T-helper 17 cell (primary cell): ENCODE measurements at regions not wholly inside any gene's neighbourhood (a gene's known extent, or its start where the extent isn't known, plus 50 kb on each side); places are given as distances from the start of the nearest gene placed in this dataset.
"Not testable (repeated sequence)": the region's sequence is repeated elsewhere in the genome, so short reads cannot be mapped to it uniquely, and the experiment has no call there.

Experiments used
- ATAC-seq: fragments of 150-1000 bp; cut with Tn5 transposase; 2 replicates; pipeline ENCODE4 v1.10.0; 2021; ENCODE audit warnings: mild to moderate bottlenecking, moderate library complexity
- DNase-seq, 3 donors: peaks; one replicate each; pipeline versions ENCODE4 v3.0.0 to v3.0.0-alpha.2; 2020 to 2021
- H3K9me3 ChIP-seq: one replicate; pipeline ENCODE4 v1.7.0; 2013; ENCODE audit warnings: low read length, mild to moderate bottlenecking; ENCODE audit not compliant: control insufficient read depth, poor library complexity, severe bottlenecking
- H3K27ac Mint-ChIP-seq: one replicate; pipeline ENCODE4 v1.8.0; 2022; ENCODE audit warnings: mild to moderate bottlenecking, moderate library complexity, mixed read lengths
- H3K27me3 Mint-ChIP-seq: one replicate; pipeline ENCODE4 v1.8.0; 2022; ENCODE audit warnings: mixed read lengths
- H3K36me3 Mint-ChIP-seq: one replicate; pipeline ENCODE4 v1.8.0; 2022; ENCODE audit warnings: low read depth, mixed read lengths
- H3K4me1 Mint-ChIP-seq: one replicate; pipeline ENCODE4 v1.8.0; 2022; ENCODE audit warnings: mild to moderate bottlenecking, mixed read lengths
- H3K4me3 Mint-ChIP-seq: one replicate; pipeline ENCODE4 v1.8.0; 2022; ENCODE audit warnings: mild to moderate bottlenecking, moderate library complexity, mixed read lengths

- no peak overlapping the region for H3K4me3 Mint-ChIP-seq
- H3K9me3 ChIP-seq = no peaks in the 10 kb centered on the region
- no peaks in the 10 kb centered on the region for H3K36me3 Mint-ChIP-seq
- no peak overlapping the region for H3K27ac Mint-ChIP-seq
- ATAC-seq (no peak), DNase-seq (no peak)
- H3K27me3 Mint-ChIP-seq = peaks cover 6% of the 10 kb centered on the region
- H3K4me1 Mint-ChIP-seq = no peaks in the 10 kb centered on the region
These were observed 88.5 kb upstream of the CREB5 start for GRCh38 chr7:28323833-28324232.

GRCh38 chr7:28328146-28328545 is 84.2 kb upstream of the CREB5 start:
- H3K27me3 Mint-ChIP-seq = peaks cover 4% of the 10 kb centered on the region
- H3K36me3 Mint-ChIP-seq = no peaks in the 10 kb centered on the region
- no peaks in the 10 kb centered on the region for H3K9me3 ChIP-seq
- H3K27ac Mint-ChIP-seq = no peak overlapping the region
- no peak overlapping the region for H3K4me3 Mint-ChIP-seq
- no peak for ATAC-seq
- DNase-seq = no peak
- H3K4me1 Mint-ChIP-seq = peaks cover 7% of the 10 kb centered on the region

- Mint-ChIP-seq H3K4me3 (no peak overlapping the region), H3K27ac (no peak overlapping the region)
- no peak for ATAC-seq
These were observed 83.3 kb upstream of the CREB5 start for GRCh38 chr7:28328822-28329660.

GRCh38 chr7:28329661-28330363 is 82.5 kb upstream of the CREB5 start:
- Mint-ChIP-seq H3K4me1 (peaks cover 7% of the 10 kb centered on the region), H3K36me3 (no peaks in the 10 kb centered on the region), H3K4me3 (peak overlapping the region; percentile 16), H3K27me3 (peaks cover 4% of the 10 kb centered on the region), H3K27ac (peak overlapping the region; percentile 1)
- ATAC-seq (peak; percentile 51), DNase-seq (no peak)
- H3K9me3 ChIP-seq = no peaks in the 10 kb centered on the region

More at GRCh38 chr7:28328822-28329660, 83.3 kb upstream of the CREB5 start:
- Mint-ChIP-seq H3K36me3 (no peaks in the 10 kb centered on the region), H3K27me3 (peaks cover 4% of the 10 kb centered on the region), H3K4me1 (peaks cover 7% of the 10 kb centered on the region)
- no peaks in the 10 kb centered on the region for H3K9me3 ChIP-seq
- no peak for DNase-seq

GRCh38 chr7:28330384-28331070 is 81.8 kb upstream of the CREB5 start:
- no peak for DNase-seq
- H3K27me3 Mint-ChIP-seq = peaks cover 4% of the 10 kb centered on the region
- H3K27ac Mint-ChIP-seq = peak overlapping the region; percentile 1
- ATAC-seq = peak; percentile 40
- H3K9me3 ChIP-seq = no peaks in the 10 kb centered on the region
- no peaks in the 10 kb centered on the region for H3K36me3 Mint-ChIP-seq
- peaks cover 7% of the 10 kb centered on the region for H3K4me1 Mint-ChIP-seq
- H3K4me3 Mint-ChIP-seq = peak overlapping the region; percentile 16

- no peak for ATAC-seq
- no peaks in the 10 kb centered on the region for H3K27me3 Mint-ChIP-seq
- no peaks in the 10 kb centered on the region for H3K9me3 ChIP-seq
- no peak overlapping the region for H3K27ac Mint-ChIP-seq
- DNase-seq = no peak
- no peak overlapping the region for H3K4me3 Mint-ChIP-seq
- H3K36me3 Mint-ChIP-seq = no peaks in the 10 kb centered on the region
- H3K4me1 Mint-ChIP-seq = peaks cover 7% of the 10 kb centered on the region
These were observed 80.3 kb upstream of the CREB5 start for GRCh38 chr7:28332046-28332445.

- not testable (repeated sequence) for DNase-seq, ATAC-seq, H3K4me3 Mint-ChIP-seq, H3K9me3 ChIP-seq, H3K4me1 Mint-ChIP-seq, H3K36me3 Mint-ChIP-seq, H3K27me3 Mint-ChIP-seq, H3K27ac Mint-ChIP-seq
These were observed 78.8 kb upstream of the CREB5 start for GRCh38 chr7:28333548-28333947.

GRCh38 chr7:28336806-28337205 is 75.5 kb upstream of the CREB5 start:
- no peak for ATAC-seq
- Mint-ChIP-seq H3K36me3 (peaks cover 2% of the 10 kb centered on the region), H3K27me3 (peaks cover 11% of the 10 kb centered on the region), H3K4me3 (no peak overlapping the region), H3K4me1 (no peaks in the 10 kb centered on the region), H3K27ac (no peak overlapping the region)
- DNase-seq = no peak
- H3K9me3 ChIP-seq = no peaks in the 10 kb centered on the region

GRCh38 chr7:28338041-28338440 is 74.3 kb upstream of the CREB5 start:
- no peaks in the 10 kb centered on the region for H3K4me1 Mint-ChIP-seq
- no peak overlapping the region for H3K4me3 Mint-ChIP-seq
- no peak overlapping the region for H3K27ac Mint-ChIP-seq
- peaks cover 14% of the 10 kb centered on the region for H3K27me3 Mint-ChIP-seq
- ATAC-seq = no peak
- H3K36me3 Mint-ChIP-seq = peaks cover 2% of the 10 kb centered on the region
- no peaks in the 10 kb centered on the region for H3K9me3 ChIP-seq
- no peak for DNase-seq

GRCh38 chr7:28343462-28343861 is 68.9 kb upstream of the CREB5 start:
- DNase-seq (no peak), ATAC-seq (no peak)
- Mint-ChIP-seq H3K27ac (no peak overlapping the region), H3K27me3 (peaks cover 27% of the 10 kb centered on the region), H3K4me1 (no peaks in the 10 kb centered on the region), H3K36me3 (peaks cover 2% of the 10 kb centered on the region), H3K4me3 (no peak overlapping the region)
- no peaks in the 10 kb centered on the region for H3K9me3 ChIP-seq

- no peaks in the 10 kb centered on the region for H3K9me3 ChIP-seq
- Mint-ChIP-seq H3K27ac (no peak overlapping the region), H3K4me1 (no peaks in the 10 kb centered on the region), H3K36me3 (peaks cover 2% of the 10 kb centered on the region), H3K4me3 (no peak overlapping the region), H3K27me3 (peaks cover 32% of the 10 kb centered on the region)
- ATAC-seq (no peak), DNase-seq (no peak)
These were observed 66.1 kb upstream of the CREB5 start for GRCh38 chr7:28346256-28346655.

- ATAC-seq = no peak
These were observed 65.5 kb upstream of the CREB5 start for GRCh38 chr7:28346676-28347363.

More at GRCh38 chr7:28346676-28347363, 65.5 kb upstream of the CREB5 start:
- DNase-seq = no peak
- Mint-ChIP-seq H3K4me1 (no peaks in the 10 kb centered on the region), H3K27me3 (peaks cover 29% of the 10 kb centered on the region), H3K27ac (no peak overlapping the region), H3K36me3 (no peaks in the 10 kb centered on the region), H3K4me3 (no peak overlapping the region)
- no peaks in the 10 kb centered on the region for H3K9me3 ChIP-seq
